ENCODE measurements at regions not wholly inside any gene's neighbourhood (a gene's known extent, or its start where the extent isn't known, plus 50 kb on each side); places are given as distances from the start of the nearest gene placed in this dataset.

GRCh38 chr4:163958751-163959150 lies 464.3 kb downstream of the TMA16 start:
- Histone ChIP-seq H3K36me3 (ENCODE audit: control insufficient read depth, insufficient read depth, low read length) (no peaks in the 10 kb centered on the region), H3K27me3 (replicated peaks; ENCODE audit: control insufficient read depth, insufficient read depth, low read length) (no peaks in the 10 kb centered on the region), H3K4me3 (replicated peaks; ENCODE audit: low read depth, low read length) (no peak overlapping the region)
- no peak for TF ChIP-seq CTCF (IDR thresholded peaks at IDR 0.05; ENCODE audit: insufficient read depth, low read length, poor library complexity, severe bottlenecking)
- DNase-seq (ENCODE audit: extremely low read depth, insufficient read length) = no peak

- Histone ChIP-seq H3K27me3 (replicated peaks; ENCODE audit: control insufficient read depth, insufficient read depth, low read length) (no peaks in the 10 kb centered on the region), H3K36me3 (ENCODE audit: control insufficient read depth, insufficient read depth, low read length) (no peaks in the 10 kb centered on the region), H3K4me3 (replicated peaks; ENCODE audit: low read depth, low read length) (no peak overlapping the region)
- no peak for TF ChIP-seq CTCF (IDR thresholded peaks at IDR 0.05; ENCODE audit: insufficient read depth, low read length, poor library complexity, severe bottlenecking)
- no peak for DNase-seq (ENCODE audit: extremely low read depth, insufficient read length)
These were observed 465.4 kb downstream of the TMA16 start for GRCh38 chr4:163959932-163960331.

- DNase-seq (ENCODE audit: extremely low read depth, insufficient read length) = no peak
- H3K27me3 ChIP-seq (replicated peaks; ENCODE audit: control insufficient read depth, insufficient read depth, low read length) = no peaks in the 10 kb centered on the region
- no peaks in the 10 kb centered on the region for H3K36me3 ChIP-seq (ENCODE audit: control insufficient read depth, insufficient read depth, low read length)
- TF ChIP-seq CTCF (IDR thresholded peaks at IDR 0.05; ENCODE audit: insufficient read depth, low read length, poor library complexity, severe bottlenecking) = no peak
- H3K4me3 ChIP-seq (replicated peaks; ENCODE audit: low read depth, low read length) = no peak overlapping the region
These were observed 472.1 kb downstream of the TMA16 start for GRCh38 chr4:163966612-163967011.

GRCh38 chr4:163967263-163967662 lies 472.8 kb downstream of the TMA16 start:
- H3K4me3 ChIP-seq (replicated peaks; ENCODE audit: low read depth, low read length) = no peak overlapping the region
- H3K27me3 ChIP-seq (replicated peaks; ENCODE audit: control insufficient read depth, insufficient read depth, low read length) = no peaks in the 10 kb centered on the region
- no peak for DNase-seq (ENCODE audit: extremely low read depth, insufficient read length)
- no peak for TF ChIP-seq CTCF (IDR thresholded peaks at IDR 0.05; ENCODE audit: insufficient read depth, low read length, poor library complexity, severe bottlenecking)
- H3K36me3 ChIP-seq (ENCODE audit: control insufficient read depth, insufficient read depth, low read length) = no peaks in the 10 kb centered on the region

GRCh38 chr4:163967710-163968109 lies 473.2 kb downstream of the TMA16 start:
- no peaks in the 10 kb centered on the region for H3K27me3 ChIP-seq (replicated peaks; ENCODE audit: control insufficient read depth, insufficient read depth, low read length)
- no peaks in the 10 kb centered on the region for H3K36me3 ChIP-seq (ENCODE audit: control insufficient read depth, insufficient read depth, low read length)
- no peak for DNase-seq (ENCODE audit: extremely low read depth, insufficient read length)
- no peak overlapping the region for H3K4me3 ChIP-seq (replicated peaks; ENCODE audit: low read depth, low read length)
- no peak for TF ChIP-seq CTCF (IDR thresholded peaks at IDR 0.05; ENCODE audit: insufficient read depth, low read length, poor library complexity, severe bottlenecking)

GRCh38 chr4:163969291-163969690 lies 474.8 kb downstream of the TMA16 start:
- no peaks in the 10 kb centered on the region for H3K27me3 ChIP-seq (replicated peaks; ENCODE audit: control insufficient read depth, insufficient read depth, low read length)
- DNase-seq (ENCODE audit: extremely low read depth, insufficient read length) = no peak
- H3K36me3 ChIP-seq (ENCODE audit: control insufficient read depth, insufficient read depth, low read length) = no peaks in the 10 kb centered on the region
- no peak overlapping the region for H3K4me3 ChIP-seq (replicated peaks; ENCODE audit: low read depth, low read length)
- no peak for TF ChIP-seq CTCF (IDR thresholded peaks at IDR 0.05; ENCODE audit: insufficient read depth, low read length, poor library complexity, severe bottlenecking)

All from GM06990 (cell line).